H9 (cell line): ENCODE measurements at regions not wholly inside any gene's neighbourhood (a gene's known extent, or its start where the extent isn't known, plus 50 kb on each side); places are given as distances from the start of the nearest gene placed in this dataset.

ENCODE experiments used
- DNase-seq: peaks from one replicate; pipeline ENCODE4 v3.0.0-alpha.2; 2017
- H2AFZ ChIP-seq: one replicate; pipeline ENCODE4 v1.6.1; 2013; ENCODE audit warnings: mild to moderate bottlenecking, low read length, control low read depth, moderate library complexity
- H2AK5ac ChIP-seq: 2 replicates; pipeline ENCODE4 v1.6.1; 2013; ENCODE audit warnings: low read length, control low read depth, mixed read lengths; ENCODE audit not compliant: insufficient read length
- H2BK120ac ChIP-seq: one replicate; pipeline ENCODE4 v1.6.1; 2013; ENCODE audit warnings: low read depth, mild to moderate bottlenecking, low read length, control low read depth, inconsistent platforms; ENCODE audit not compliant: poor library complexity, severe bottlenecking
- H2BK12ac ChIP-seq: 2 replicates; pipeline ENCODE4 v1.6.1; 2013; ENCODE audit warnings: low read length, control low read depth, mixed read lengths, low read depth; ENCODE audit not compliant: insufficient read length
- H2BK15ac ChIP-seq: 2 replicates; pipeline ENCODE4 v1.6.1; 2013; ENCODE audit warnings: low read depth, low read length, control low read depth
- H2BK20ac ChIP-seq: one replicate; pipeline ENCODE4 v1.6.1; 2013; ENCODE audit warnings: low read depth, mild to moderate bottlenecking, low read length, control low read depth, inconsistent platforms; ENCODE audit not compliant: poor library complexity, severe bottlenecking
- H2BK5ac ChIP-seq: 2 replicates; pipeline ENCODE4 v1.6.1; 2013; ENCODE audit warnings: low read length, control low read depth, mixed read lengths; ENCODE audit not compliant: insufficient read length
- H3K14ac ChIP-seq: 2 replicates; pipeline ENCODE4 v1.6.1; 2013; ENCODE audit warnings: low read length, control low read depth; ENCODE audit not compliant: insufficient read depth
- H3K18ac ChIP-seq: 2 replicates; pipeline ENCODE4 v1.6.1; 2013; ENCODE audit warnings: low read depth, mild to moderate bottlenecking, mixed read lengths, low read length, control low read depth; ENCODE audit not compliant: insufficient read length
- H3K23ac ChIP-seq: 2 replicates; pipeline ENCODE4 v1.6.1; 2013; ENCODE audit warnings: low read length, control low read depth, mixed read lengths, low read depth; ENCODE audit not compliant: insufficient read length
- H3K23me2 ChIP-seq: 2 replicates; pipeline ENCODE4 v1.6.1; 2013; ENCODE audit warnings: low read depth, mild to moderate bottlenecking, mixed read lengths, low read length, control low read depth; ENCODE audit not compliant: insufficient read length, poor library complexity, severe bottlenecking
- H3K27ac ChIP-seq: 2 replicates; pipeline ENCODE4 v1.5.1; 2013; ENCODE audit warnings: low read length, control low read depth, mixed read lengths, low read depth; ENCODE audit not compliant: insufficient read length
- H3K27me3 ChIP-seq: 2 replicates; pipeline ENCODE4 v1.6.1; 2013; ENCODE audit warnings: low read length, control low read depth, inconsistent platforms; ENCODE audit not compliant: insufficient read depth
- H3K4ac ChIP-seq: 2 replicates; pipeline ENCODE4 v1.6.1; 2013; ENCODE audit warnings: low read depth, mild to moderate bottlenecking, control low read depth, inconsistent platforms, low read length, moderate library complexity
- H3K4me1 ChIP-seq: 2 replicates; pipeline ENCODE4 v1.6.1; 2013; ENCODE audit warnings: low read length, control low read depth, inconsistent platforms; ENCODE audit not compliant: insufficient read depth
- H3K4me2 ChIP-seq: 2 replicates; pipeline ENCODE4 v1.6.1; 2013; ENCODE audit warnings: low read length, control low read depth, mixed read lengths; ENCODE audit not compliant: insufficient read length, insufficient read depth
- H3K56ac ChIP-seq: 2 replicates; pipeline ENCODE4 v1.6.1; 2013; ENCODE audit warnings: low read depth, mild to moderate bottlenecking, mixed read lengths, low read length, control low read depth; ENCODE audit not compliant: insufficient read length
- H3K79me1 ChIP-seq: 2 replicates; pipeline ENCODE4 v1.6.1; 2013; ENCODE audit warnings: low read depth, mild to moderate bottlenecking, moderate library complexity, low read length, control low read depth, inconsistent platforms; ENCODE audit not compliant: insufficient read depth, poor library complexity, severe bottlenecking
- H3K79me2 ChIP-seq: 2 replicates; pipeline ENCODE4 v1.6.1; 2013; ENCODE audit warnings: low read length, control low read depth, inconsistent platforms; ENCODE audit not compliant: insufficient read depth
- H3K9ac ChIP-seq: 2 replicates; pipeline ENCODE4 v1.6.1; 2013; ENCODE audit warnings: low read length, control low read depth, mixed read lengths; ENCODE audit not compliant: insufficient read length; ENCODE audit errors: extremely low read depth
- H3K9me3 ChIP-seq: one replicate; pipeline ENCODE4 v1.6.1; 2013; ENCODE audit warnings: low read depth, low read length, inconsistent platforms; ENCODE audit not compliant: control insufficient read depth
- H3T11ph ChIP-seq: one replicate; pipeline ENCODE4 v1.6.1; 2013; ENCODE audit warnings: mild to moderate bottlenecking, low read length, control low read depth, inconsistent platforms
- H4K20me1 ChIP-seq: one replicate; pipeline ENCODE4 v1.6.1; 2013; ENCODE audit not compliant: control insufficient read depth, insufficient read length, insufficient read depth
- H4K5ac ChIP-seq: 2 replicates; pipeline ENCODE4 v1.6.1; 2013; ENCODE audit warnings: low read depth, mild to moderate bottlenecking, mixed read lengths, low read length, control low read depth; ENCODE audit not compliant: insufficient read length
- H4K8ac ChIP-seq: replicated peaks from 2 replicates; pipeline ENCODE4 v1.6.1; 2013; ENCODE audit warnings: low read length, control low read depth, mixed read lengths, low read depth; ENCODE audit not compliant: insufficient read length
- H4K91ac ChIP-seq: 2 replicates; pipeline ENCODE4 v1.6.1; 2013; ENCODE audit warnings: low read depth, mild to moderate bottlenecking, moderate library complexity, mixed read lengths, low read length, control low read depth; ENCODE audit not compliant: insufficient read length
- H3K27ac Mint-ChIP-seq, 3 experiments: 2 replicates in 2 of 3; 3 replicates in 1 of 3; pipeline ENCODE4 v1.8.0; 2020 to 2021; ENCODE audit warnings: mixed read lengths in 3 of 3, mild to moderate bottlenecking in 1 of 3, moderate library complexity in 1 of 3
- H3K27me3 Mint-ChIP-seq: 2 replicates; pipeline ENCODE4 v1.8.0; 2021; ENCODE audit warnings: low read depth, mild to moderate bottlenecking, moderate library complexity, mixed read lengths
- H3K36me3 Mint-ChIP-seq, 3 experiments: 2 replicates in 2 of 3; 3 replicates in 1 of 3; pipeline ENCODE4 v1.8.0; 2020 to 2021; ENCODE audit warnings: low read depth in 3 of 3, mixed read lengths in 3 of 3; ENCODE audit not compliant: insufficient read depth in 1 of 3
- H3K4me1 Mint-ChIP-seq, 2 experiments: 2 replicates each; pipeline ENCODE4 v1.8.0; 2020; ENCODE audit warnings: mixed read lengths in 2 of 2
- H3K4me3 Mint-ChIP-seq, 2 experiments: 2 replicates in 1 of 2; 3 replicates in 1 of 2; pipeline ENCODE4 v1.8.0; 2020 to 2021; ENCODE audit warnings: mild to moderate bottlenecking in 2 of 2, mixed read lengths in 2 of 2, moderate library complexity in 1 of 2
- H3K9me3 Mint-ChIP-seq, 2 experiments: 2 replicates in 1 of 2; 3 replicates in 1 of 2; pipeline ENCODE4 v1.8.0; 2020; ENCODE audit warnings: mild to moderate bottlenecking in 2 of 2, mixed read lengths in 2 of 2, moderate library complexity in 1 of 2
- WGBS: extraction: QIAGEN DNeasy Blood & Tissue Kit; methylation state at CpG from one replicate; pipeline ENCODE4 v1.1.7; 2013; ENCODE audit warnings: missing lambda C conversion rate, low lambda C conversion rate, mixed read lengths; ENCODE audit not compliant: insufficient read length; ENCODE audit errors: extremely low coverage; 5-methylcytosine and 5-hydroxymethylcytosine counted together
- TF ChIP-seq, protein P1 (sequence below): fragments of 200-600 bp; sonication (generic); conservative IDR thresholded peaks from 3 replicates; pipeline ENCODE4 v1.8.0; 2021; ENCODE audit warnings: antibody characterized with exemption, mild to moderate bottlenecking

DNA sequence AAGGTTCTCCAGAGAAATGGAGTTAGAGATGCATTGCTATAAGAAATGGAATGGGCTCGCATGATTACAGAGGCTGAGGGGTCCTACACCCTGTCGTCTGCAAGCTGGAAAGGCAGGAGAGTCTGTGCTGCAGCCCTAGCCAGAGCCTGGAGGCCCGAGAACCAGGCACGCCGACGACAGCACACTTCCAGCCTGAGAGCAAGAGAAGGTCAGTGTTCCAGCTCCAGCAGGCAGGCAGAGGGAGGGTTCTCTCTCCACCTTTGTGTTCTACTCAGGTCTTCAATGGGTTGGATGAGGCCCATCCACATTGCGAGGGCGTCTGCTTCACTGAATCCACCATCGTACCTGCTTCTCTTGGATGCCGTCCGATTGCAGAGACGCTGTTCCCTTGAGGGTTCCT, 177.6 kb upstream of the HDAC4 start:
- no CpG with 5 or more reads among the region's 12 CpGs for WGBS
- Histone ChIP-seq H3K4ac (no peak overlapping the region), H2BK15ac (no peak overlapping the region), H4K20me1 (no peaks in the 10 kb centered on the region), H3K27me3 (no peaks in the 10 kb centered on the region), H3K27ac (no peak overlapping the region), H3K4me2 (no peak overlapping the region), H2AK5ac (no peak overlapping the region), H3K23me2 (no peaks in the 10 kb centered on the region), H3K56ac (no peak overlapping the region), H3K79me1 (no peaks in the 10 kb centered on the region), H3K79me2 (no peaks in the 10 kb centered on the region), H3K9ac (no peak overlapping the region), H3K23ac (no peak overlapping the region), H3K4me1 (no peaks in the 10 kb centered on the region), H3K18ac (no peak overlapping the region), H3K9me3 (no peaks in the 10 kb centered on the region), H4K91ac (no peak overlapping the region), H2BK120ac (no peak overlapping the region), H3K14ac (no peak overlapping the region), H4K8ac (no peak overlapping the region), H4K5ac (no peak overlapping the region), H2BK20ac (no peak overlapping the region), H2BK5ac (no peak overlapping the region), H2AFZ (no peak overlapping the region), H3T11ph (no peak overlapping the region), H2BK12ac (no peak overlapping the region)
- no peaks in the 10 kb centered on the region for H3K36me3 Mint-ChIP-seq
- peak overlapping the region in 1 of 3 experiments; percentile 70; a peak in 1 of 7 replicates for H3K27ac Mint-ChIP-seq
- H3K4me1 Mint-ChIP-seq: peaks cover 9 to 11% of the 10 kb centered on the region in 2 experiments
- no peaks in the 10 kb centered on the region; the same call in none of the 2 replicates for H3K27me3 Mint-ChIP-seq
- TF ChIP-seq, protein P1, sequence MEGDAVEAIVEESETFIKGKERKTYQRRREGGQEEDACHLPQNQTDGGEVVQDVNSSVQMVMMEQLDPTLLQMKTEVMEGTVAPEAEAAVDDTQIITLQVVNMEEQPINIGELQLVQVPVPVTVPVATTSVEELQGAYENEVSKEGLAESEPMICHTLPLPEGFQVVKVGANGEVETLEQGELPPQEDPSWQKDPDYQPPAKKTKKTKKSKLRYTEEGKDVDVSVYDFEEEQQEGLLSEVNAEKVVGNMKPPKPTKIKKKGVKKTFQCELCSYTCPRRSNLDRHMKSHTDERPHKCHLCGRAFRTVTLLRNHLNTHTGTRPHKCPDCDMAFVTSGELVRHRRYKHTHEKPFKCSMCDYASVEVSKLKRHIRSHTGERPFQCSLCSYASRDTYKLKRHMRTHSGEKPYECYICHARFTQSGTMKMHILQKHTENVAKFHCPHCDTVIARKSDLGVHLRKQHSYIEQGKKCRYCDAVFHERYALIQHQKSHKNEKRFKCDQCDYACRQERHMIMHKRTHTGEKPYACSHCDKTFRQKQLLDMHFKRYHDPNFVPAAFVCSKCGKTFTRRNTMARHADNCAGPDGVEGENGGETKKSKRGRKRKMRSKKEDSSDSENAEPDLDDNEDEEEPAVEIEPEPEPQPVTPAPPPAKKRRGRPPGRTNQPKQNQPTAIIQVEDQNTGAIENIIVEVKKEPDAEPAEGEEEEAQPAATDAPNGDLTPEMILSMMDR: no peak
- H3K4me3 Mint-ChIP-seq: no peak overlapping the region
- DNase-seq: no peak
- H3K9me3 Mint-ChIP-seq: no peaks in the 10 kb centered on the region; a peak in 2 of 5 replicates
